A549 (cell line): ENCODE measurements at regions not wholly inside any gene's neighbourhood (a gene's known extent, or its start where the extent isn't known, plus 50 kb on each side); places are given as distances from the start of the nearest gene placed in this dataset.

Source experiments
- BCL3 ChIP-seq: fragments of >200 bp; sonication (Bioruptor Twin); formaldehyde crosslinking; IDR thresholded peaks from 3 replicates; pipeline ENCODE4 v1.6.1; 2016
- BHLHE40 ChIP-seq: IDR thresholded peaks from 2 replicates; pipeline ENCODE4 v1.6.1; 2012; ENCODE audit warnings: low read depth, low read length, inconsistent platforms
- EP300 ChIP-seq, 2 experiments: fragments of >200 bp; sonication (Bioruptor Twin); formaldehyde crosslinking; IDR thresholded peaks; 2 replicates in 1 of 2; 3 replicates in 1 of 2; pipeline ENCODE4 v1.6.1; 2016 to 2017
- FOSL2 ChIP-seq, 2 experiments: fragments of 450-650 bp in 1 of 2; fragments of >200 bp in 1 of 2; sonication (Bioruptor Twin) in 1 of 2; formaldehyde crosslinking; IDR thresholded peaks; 2 replicates each; pipeline versions ENCODE4 v1.5.0 to v1.6.1; 2016 to 2020; ENCODE audit warnings: mild to moderate bottlenecking in 1 of 2, moderate library complexity in 1 of 2
- HEYL ChIP-seq: fragments of 250-450 bp; sonication (Bioruptor Pico); IDR thresholded peaks from 2 replicates; pipeline ENCODE4 v1.8.0; 2021; ENCODE audit warnings: mild to moderate bottlenecking, moderate library complexity
- MAX ChIP-seq: IDR thresholded peaks from 2 replicates; pipeline ENCODE4 v1.6.1; 2012
- POLR2A ChIP-seq: IDR thresholded peaks from 2 replicates; pipeline ENCODE4 v1.6.1; 2012; ENCODE audit warnings: mild to moderate bottlenecking, low read length
- RAD21 ChIP-seq, 2 experiments: fragments of >200 bp in 1 of 2; sonication (Bioruptor Twin) in 1 of 2; formaldehyde crosslinking in 1 of 2; IDR thresholded peaks in 1 of 2; conservative IDR thresholded peaks in 1 of 2; 2 replicates in 1 of 2; 3 replicates in 1 of 2; pipeline ENCODE4 v1.6.1; 2012 to 2018; ENCODE audit warnings: inconsistent platforms in 1 of 2
- RNF2 ChIP-seq: fragments of 200-600 bp; sonication (generic); IDR thresholded peaks from 2 replicates; pipeline ENCODE4 v1.6.1; 2016; ENCODE audit warnings: low read depth, mild to moderate bottlenecking, antibody characterized with exemption, moderate library complexity, borderline replicate concordance
- TP53 ChIP-seq: fragments of 250-450 bp; sonication (Bioruptor Pico); IDR thresholded peaks from 2 replicates; pipeline ENCODE4 v1.5.0; 2021; ENCODE audit warnings: mild to moderate bottlenecking, moderate library complexity
- TF ChIP-seq, protein P1 (sequence below): IDR thresholded peaks from 2 replicates; pipeline ENCODE4 v1.6.1; 2012
- TF ChIP-seq, protein P2 (sequence below): fragments of >200 bp; sonication (Bioruptor Twin); formaldehyde crosslinking; IDR thresholded peaks from 3 replicates; pipeline ENCODE4 v1.5.1; 2016
- TF ChIP-seq, protein P3 (sequence below): fragments of 200-600 bp; sonication (generic); IDR thresholded peaks from 2 replicates; pipeline ENCODE4 v1.6.1; 2016; ENCODE audit warnings: antibody characterized with exemption, mild to moderate bottlenecking, moderate library complexity

GRCh38 chr10:78966844-78967488 lies 101.8 kb upstream of the ZMIZ1 start:
- TF ChIP-seq EP300 (IDR thresholded peaks at IDR 0.05) (no peak), TP53 (CRISPR knock-in tag) (no peak), POLR2A (no peak), RAD21 (conservative IDR thresholded peaks at IDR 0.05 in 1 of 2, IDR thresholded peaks at IDR 0.05 in 1 of 2) (no peak), FOSL2 (IDR thresholded peaks at IDR 0.05) (no peak), FOSL2 (CRISPR knock-in tag; IDR thresholded peaks at IDR 0.05) (no peak), RNF2 (no peak), MAX (no peak), BCL3 (no peak), BHLHE40 (no peak), HEYL (CRISPR knock-in tag) (no peak)
- TF ChIP-seq, protein P1, sequence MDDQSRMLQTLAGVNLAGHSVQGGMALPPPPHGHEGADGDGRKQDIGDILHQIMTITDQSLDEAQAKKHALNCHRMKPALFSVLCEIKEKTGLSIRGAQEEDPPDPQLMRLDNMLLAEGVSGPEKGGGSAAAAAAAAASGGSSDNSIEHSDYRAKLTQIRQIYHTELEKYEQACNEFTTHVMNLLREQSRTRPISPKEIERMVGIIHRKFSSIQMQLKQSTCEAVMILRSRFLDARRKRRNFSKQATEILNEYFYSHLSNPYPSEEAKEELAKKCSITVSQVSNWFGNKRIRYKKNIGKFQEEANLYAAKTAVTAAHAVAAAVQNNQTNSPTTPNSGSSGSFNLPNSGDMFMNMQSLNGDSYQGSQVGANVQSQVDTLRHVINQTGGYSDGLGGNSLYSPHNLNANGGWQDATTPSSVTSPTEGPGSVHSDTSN = no peak
- TF ChIP-seq, protein P2, sequence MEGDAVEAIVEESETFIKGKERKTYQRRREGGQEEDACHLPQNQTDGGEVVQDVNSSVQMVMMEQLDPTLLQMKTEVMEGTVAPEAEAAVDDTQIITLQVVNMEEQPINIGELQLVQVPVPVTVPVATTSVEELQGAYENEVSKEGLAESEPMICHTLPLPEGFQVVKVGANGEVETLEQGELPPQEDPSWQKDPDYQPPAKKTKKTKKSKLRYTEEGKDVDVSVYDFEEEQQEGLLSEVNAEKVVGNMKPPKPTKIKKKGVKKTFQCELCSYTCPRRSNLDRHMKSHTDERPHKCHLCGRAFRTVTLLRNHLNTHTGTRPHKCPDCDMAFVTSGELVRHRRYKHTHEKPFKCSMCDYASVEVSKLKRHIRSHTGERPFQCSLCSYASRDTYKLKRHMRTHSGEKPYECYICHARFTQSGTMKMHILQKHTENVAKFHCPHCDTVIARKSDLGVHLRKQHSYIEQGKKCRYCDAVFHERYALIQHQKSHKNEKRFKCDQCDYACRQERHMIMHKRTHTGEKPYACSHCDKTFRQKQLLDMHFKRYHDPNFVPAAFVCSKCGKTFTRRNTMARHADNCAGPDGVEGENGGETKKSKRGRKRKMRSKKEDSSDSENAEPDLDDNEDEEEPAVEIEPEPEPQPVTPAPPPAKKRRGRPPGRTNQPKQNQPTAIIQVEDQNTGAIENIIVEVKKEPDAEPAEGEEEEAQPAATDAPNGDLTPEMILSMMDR = no peak
- TF ChIP-seq, protein P3, sequence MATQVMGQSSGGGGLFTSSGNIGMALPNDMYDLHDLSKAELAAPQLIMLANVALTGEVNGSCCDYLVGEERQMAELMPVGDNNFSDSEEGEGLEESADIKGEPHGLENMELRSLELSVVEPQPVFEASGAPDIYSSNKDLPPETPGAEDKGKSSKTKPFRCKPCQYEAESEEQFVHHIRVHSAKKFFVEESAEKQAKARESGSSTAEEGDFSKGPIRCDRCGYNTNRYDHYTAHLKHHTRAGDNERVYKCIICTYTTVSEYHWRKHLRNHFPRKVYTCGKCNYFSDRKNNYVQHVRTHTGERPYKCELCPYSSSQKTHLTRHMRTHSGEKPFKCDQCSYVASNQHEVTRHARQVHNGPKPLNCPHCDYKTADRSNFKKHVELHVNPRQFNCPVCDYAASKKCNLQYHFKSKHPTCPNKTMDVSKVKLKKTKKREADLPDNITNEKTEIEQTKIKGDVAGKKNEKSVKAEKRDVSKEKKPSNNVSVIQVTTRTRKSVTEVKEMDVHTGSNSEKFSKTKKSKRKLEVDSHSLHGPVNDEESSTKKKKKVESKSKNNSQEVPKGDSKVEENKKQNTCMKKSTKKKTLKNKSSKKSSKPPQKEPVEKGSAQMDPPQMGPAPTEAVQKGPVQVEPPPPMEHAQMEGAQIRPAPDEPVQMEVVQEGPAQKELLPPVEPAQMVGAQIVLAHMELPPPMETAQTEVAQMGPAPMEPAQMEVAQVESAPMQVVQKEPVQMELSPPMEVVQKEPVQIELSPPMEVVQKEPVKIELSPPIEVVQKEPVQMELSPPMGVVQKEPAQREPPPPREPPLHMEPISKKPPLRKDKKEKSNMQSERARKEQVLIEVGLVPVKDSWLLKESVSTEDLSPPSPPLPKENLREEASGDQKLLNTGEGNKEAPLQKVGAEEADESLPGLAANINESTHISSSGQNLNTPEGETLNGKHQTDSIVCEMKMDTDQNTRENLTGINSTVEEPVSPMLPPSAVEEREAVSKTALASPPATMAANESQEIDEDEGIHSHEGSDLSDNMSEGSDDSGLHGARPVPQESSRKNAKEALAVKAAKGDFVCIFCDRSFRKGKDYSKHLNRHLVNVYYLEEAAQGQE = no peak
